HG03060 (cell line): ENCODE measurements at regions not wholly inside any gene's neighbourhood (a gene's known extent, or its start where the extent isn't known, plus 50 kb on each side); places are given as distances from the start of the nearest gene placed in this dataset.

Source experiments
- ATAC-seq: cut with Tn5 transposase; IDR thresholded peaks from one replicate; pipeline ENCODE4 v1.9.1; 2021; ENCODE audit warnings: low read depth, moderate number of reproducible peaks; ENCODE audit not compliant: unreplicated experiment

GRCh38 chr1:204736836-204737235 is 51.3 kb upstream of the LRRN2 start:
- ATAC-seq, result no peak

GRCh38 chr1:204738506-204738905 is 53.0 kb upstream of the LRRN2 start:
- ATAC-seq, result no peak

GRCh38 chr1:204740354-204740753 is 54.8 kb upstream of the LRRN2 start:
- no peak for ATAC-seq

GRCh38 chr1:204741440-204741839 is 55.9 kb upstream of the LRRN2 start:
- no peak for ATAC-seq

GRCh38 chr1:204742676-204743251 is 57.2 kb upstream of the LRRN2 start:
- no peak for ATAC-seq

GRCh38 chr1:204744107-204744779 is 58.7 kb upstream of the LRRN2 start:
- no peak for ATAC-seq

- ATAC-seq, result no peak
Observed at GRCh38 chr1:204746838-204747442, 61.4 kb upstream of the LRRN2 start.

- no peak for ATAC-seq
Observed at GRCh38 chr1:204751480-204751879, 65.9 kb upstream of the LRRN2 start.

GRCh38 chr1:204751883-204752687 is 66.5 kb upstream of the LRRN2 start:
- no peak for ATAC-seq

GRCh38 chr1:204752688-204753040 is 67.1 kb upstream of the LRRN2 start:
- ATAC-seq, result no peak

GRCh38 chr1:204754821-204755220 is 69.3 kb upstream of the LRRN2 start:
- no peak for ATAC-seq

GRCh38 chr1:204756349-204756748 is 70.8 kb upstream of the LRRN2 start:
- no peak for ATAC-seq

- ATAC-seq, result no peak
Observed at GRCh38 chr1:204756811-204757210, 71.3 kb upstream of the LRRN2 start.

GRCh38 chr1:204758601-204759000 is 73.1 kb upstream of the LRRN2 start:
- no peak for ATAC-seq

- no peak for ATAC-seq
Observed at GRCh38 chr1:204760350-204760749, 74.8 kb upstream of the LRRN2 start.

GRCh38 chr1:204760757-204761156 is 75.2 kb upstream of the LRRN2 start:
- ATAC-seq, result no peak

- no peak for ATAC-seq
Observed at GRCh38 chr1:204763773-204764427, 78.4 kb upstream of the LRRN2 start.

GRCh38 chr1:204769997-204770396 is 84.5 kb upstream of the LRRN2 start:
- no peak for ATAC-seq

- ATAC-seq, result no peak
Observed at GRCh38 chr1:204771358-204771757, 85.8 kb upstream of the LRRN2 start.

GRCh38 chr1:204773246-204773645 is 87.7 kb upstream of the LRRN2 start:
- ATAC-seq, result no peak

GRCh38 chr1:204775546-204775945 is 90.0 kb upstream of the LRRN2 start:
- no peak for ATAC-seq
